IPS-15b (cell line): ENCODE measurements at regions not wholly inside any gene's neighbourhood (a gene's known extent, or its start where the extent isn't known, plus 50 kb on each side); places are given as distances from the start of the nearest gene placed in this dataset.

Experiments used
- H3K27me3 ChIP-seq: one replicate; pipeline ENCODE4 v1.6.1; 2013; ENCODE audit warnings: low read length; ENCODE audit not compliant: control insufficient read depth, insufficient read depth
- H3K36me3 ChIP-seq: one replicate; pipeline ENCODE4 v1.6.1; 2013; ENCODE audit warnings: low read length; ENCODE audit not compliant: control insufficient read depth, insufficient read depth
- H3K4me1 ChIP-seq: one replicate; pipeline ENCODE4 v1.6.1; 2013; ENCODE audit warnings: mild to moderate bottlenecking, low read length; ENCODE audit not compliant: control insufficient read depth, insufficient read depth
- H3K4me3 ChIP-seq: one replicate; pipeline ENCODE4 v1.5.1; 2013; ENCODE audit warnings: low read depth, low read length
- H3K9ac ChIP-seq: one replicate; pipeline ENCODE4 v1.6.1; 2013; ENCODE audit warnings: low read depth, mild to moderate bottlenecking, low read length
- H3K9me3 ChIP-seq: one replicate; pipeline ENCODE4 v1.6.1; 2013; ENCODE audit warnings: mild to moderate bottlenecking, low read length; ENCODE audit not compliant: control insufficient read depth, insufficient read depth

GRCh38 chr5:82335806-82336205 is 57.7 kb upstream of the RPS23 start:
- Histone ChIP-seq H3K27me3 (no peaks in the 10 kb centered on the region), H3K9me3 (no peaks in the 10 kb centered on the region), H3K4me1 (peaks cover 3% of the 10 kb centered on the region), H3K36me3 (no peaks in the 10 kb centered on the region), H3K9ac (no peak overlapping the region), H3K4me3 (no peak overlapping the region)

- no peaks in the 10 kb centered on the region for H3K36me3 ChIP-seq
- no peaks in the 10 kb centered on the region for H3K9me3 ChIP-seq
- no peaks in the 10 kb centered on the region for H3K27me3 ChIP-seq
- H3K4me3 ChIP-seq = no peak overlapping the region
- no peak overlapping the region for H3K9ac ChIP-seq
- peaks cover 3% of the 10 kb centered on the region for H3K4me1 ChIP-seq
Observed at GRCh38 chr5:82334856-82335255, 56.7 kb upstream of the RPS23 start.

GRCh38 chr5:82334085-82334692 is 56.0 kb upstream of the RPS23 start:
- Histone ChIP-seq H3K36me3 (no peaks in the 10 kb centered on the region), H3K27me3 (no peaks in the 10 kb centered on the region), H3K4me3 (no peak overlapping the region), H3K9ac (no peak overlapping the region), H3K9me3 (no peaks in the 10 kb centered on the region), H3K4me1 (peaks cover 3% of the 10 kb centered on the region)

GRCh38 chr5:82332886-82333615 is 54.9 kb upstream of the RPS23 start:
- Histone ChIP-seq H3K4me3 (no peak overlapping the region), H3K27me3 (no peaks in the 10 kb centered on the region), H3K36me3 (no peaks in the 10 kb centered on the region), H3K9ac (no peak overlapping the region), H3K9me3 (no peaks in the 10 kb centered on the region), H3K4me1 (peaks cover 3% of the 10 kb centered on the region)

GRCh38 chr5:82332064-82332855 is 54.1 kb upstream of the RPS23 start:
- Histone ChIP-seq H3K36me3 (no peaks in the 10 kb centered on the region), H3K9me3 (no peaks in the 10 kb centered on the region), H3K4me3 (no peak overlapping the region), H3K27me3 (no peaks in the 10 kb centered on the region), H3K4me1 (peaks cover 3% of the 10 kb centered on the region), H3K9ac (no peak overlapping the region)

GRCh38 chr5:82331557-82331956 is 53.4 kb upstream of the RPS23 start:
- peaks cover 3% of the 10 kb centered on the region for H3K4me1 ChIP-seq
- no peak overlapping the region for H3K4me3 ChIP-seq
- no peaks in the 10 kb centered on the region for H3K9me3 ChIP-seq
- H3K27me3 ChIP-seq = no peaks in the 10 kb centered on the region
- no peaks in the 10 kb centered on the region for H3K36me3 ChIP-seq
- H3K9ac ChIP-seq = no peak overlapping the region

GRCh38 chr5:82330530-82331270 is 52.5 kb upstream of the RPS23 start:
- Histone ChIP-seq H3K4me3 (no peak overlapping the region), H3K9ac (no peak overlapping the region), H3K36me3 (no peaks in the 10 kb centered on the region), H3K4me1 (peaks cover 3% of the 10 kb centered on the region), H3K27me3 (no peaks in the 10 kb centered on the region), H3K9me3 (no peaks in the 10 kb centered on the region)

GRCh38 chr5:82329393-82329792 is 51.2 kb upstream of the RPS23 start:
- H3K9me3 ChIP-seq = no peaks in the 10 kb centered on the region
- no peak overlapping the region for H3K9ac ChIP-seq
- H3K27me3 ChIP-seq = no peaks in the 10 kb centered on the region
- H3K36me3 ChIP-seq = no peaks in the 10 kb centered on the region
- peaks cover 3% of the 10 kb centered on the region for H3K4me1 ChIP-seq
- H3K4me3 ChIP-seq = no peak overlapping the region
